A549 (cell line): ENCODE measurements at regions not wholly inside any gene's neighbourhood (a gene's known extent, or its start where the extent isn't known, plus 50 kb on each side); places are given as distances from the start of the nearest gene placed in this dataset.
"Not testable (repeated sequence)": the region's sequence is repeated elsewhere in the genome, so short reads cannot be mapped to it uniquely, and the experiment has no call there.

Source experiments
- ATAC-seq, 2 experiments: fragments of 200-7000 bp in 1 of 2; fragments of >200 bp in 1 of 2; cut with Nextera tagmentation in 1 of 2; cut with Tn5 transposase in 1 of 2; 3 replicates each; pipeline versions ENCODE4 v1.8.0 to v1.9.1; 2018 to 2020; ENCODE audit warnings: mild to moderate bottlenecking in 1 of 2, moderate library complexity in 1 of 2
- CTCF ChIA-PET: fragments of 300-600 bp; sonication (Branson Sonifier 250); formaldehyde crosslinking; extraction: SDS; loops from one replicate; lab custom pipeline; 2021; ENCODE audit warnings: antibody characterized with exemption, inconsistent platforms; lab: Yijun Ruan, JAX
- POLR2A ChIA-PET: fragments of 350-600 bp; formaldehyde crosslinking; extraction: SDS; loops from one replicate; lab custom pipeline; 2021; ENCODE audit warnings: antibody characterized with exemption, inconsistent platforms; lab: Yijun Ruan, JAX
- DNase-seq, 2 experiments: peaks; one replicate each; pipeline versions ENCODE4 v3.0.0 to v3.0.0-alpha.2; 2011 to 2016; ENCODE audit warnings: low read depth in 1 of 2, low spot score in 1 of 2
- FAIRE-seq: peaks from 2 replicates; lab custom pipeline; 2011; peaks lifted over from hg19 to GRCh38; lab: Jason Lieb, UNC
- H3K27ac ChIP-seq, 2 experiments: fragments of >200 bp; sonication (Bioruptor Twin); formaldehyde crosslinking; 3 replicates each; pipeline ENCODE4 v1.5.1; 2016 to 2017
- H3K4me1 ChIP-seq: fragments of >200 bp; sonication (Bioruptor Twin); formaldehyde crosslinking; 3 replicates; pipeline ENCODE4 v1.6.1; 2016
- H3K4me2 ChIP-seq: fragments of >200 bp; sonication (Bioruptor Twin); formaldehyde crosslinking; 3 replicates; pipeline ENCODE4 v1.6.1; 2016
- H3K4me3 ChIP-seq: fragments of >200 bp; sonication (Bioruptor Twin); formaldehyde crosslinking; 3 replicates; pipeline ENCODE4 v1.5.1; 2016
- H3K9me3 ChIP-seq: fragments of >200 bp; sonication (Bioruptor Twin); formaldehyde crosslinking; 3 replicates; pipeline ENCODE4 v1.6.1; 2016
- ATOH8 ChIP-seq: fragments of 250-450 bp; sonication (Bioruptor Pico); IDR thresholded peaks from 2 replicates; pipeline ENCODE4 v1.5.0; 2020; ENCODE audit warnings: low read depth, mild to moderate bottlenecking, moderate library complexity
- CHD4 ChIP-seq: fragments of 200-600 bp; sonication (generic); IDR thresholded peaks from 2 replicates; pipeline ENCODE4 v1.6.1; 2016; ENCODE audit warnings: antibody characterized with exemption, mild to moderate bottlenecking, borderline replicate concordance
- E2F6 ChIP-seq: IDR thresholded peaks from 2 replicates; pipeline ENCODE4 v1.6.1; 2012; ENCODE audit warnings: low read depth, borderline replicate concordance
- ELK1 ChIP-seq: fragments of 150-350 bp; IDR thresholded peaks from 2 replicates; pipeline ENCODE4 v1.6.1; 2014; ENCODE audit warnings: low read depth, mild to moderate bottlenecking, low read length
- GATA3 ChIP-seq: IDR thresholded peaks from 2 replicates; pipeline ENCODE4 v1.6.1; 2012; ENCODE audit warnings: borderline replicate concordance
- HMGXB4 ChIP-seq: fragments of 250-450 bp; sonication (Bioruptor Pico); IDR thresholded peaks from 2 replicates; pipeline ENCODE4 v1.5.0; 2021; ENCODE audit warnings: mild to moderate bottlenecking, moderate library complexity, borderline replicate concordance
- HOXA7 ChIP-seq: fragments of 250-450 bp; sonication (Bioruptor Pico); IDR thresholded peaks from 2 replicates; pipeline ENCODE4 v1.5.0; 2020; ENCODE audit warnings: mild to moderate bottlenecking, moderate library complexity
- KDM1A ChIP-seq: fragments of 200-600 bp; sonication (generic); IDR thresholded peaks from 2 replicates; pipeline ENCODE4 v1.6.1; 2016; ENCODE audit warnings: low read depth, mild to moderate bottlenecking
- KDM5A ChIP-seq: fragments of 200-600 bp; sonication (generic); IDR thresholded peaks from 2 replicates; pipeline ENCODE4 v1.6.1; 2016; ENCODE audit warnings: antibody characterized with exemption, mild to moderate bottlenecking
- MYC ChIP-seq: IDR thresholded peaks from 2 replicates; pipeline ENCODE4 v1.6.1; 2012; ENCODE audit warnings: mild to moderate bottlenecking, inconsistent platforms, low read length, improper control_type of control experiment, borderline replicate concordance
- RAD21 ChIP-seq, 2 experiments: fragments of >200 bp in 1 of 2; sonication (Bioruptor Twin) in 1 of 2; formaldehyde crosslinking in 1 of 2; IDR thresholded peaks in 1 of 2; conservative IDR thresholded peaks in 1 of 2; 2 replicates in 1 of 2; 3 replicates in 1 of 2; pipeline ENCODE4 v1.6.1; 2012 to 2018; ENCODE audit warnings: inconsistent platforms in 1 of 2
- RFX5 ChIP-seq: fragments of 450-650 bp; IDR thresholded peaks from 2 replicates; pipeline ENCODE4 v1.7.1; 2014; ENCODE audit warnings: antibody characterized with exemption, mild to moderate bottlenecking, moderate library complexity
- TP53 ChIP-seq: fragments of 250-450 bp; sonication (Bioruptor Pico); IDR thresholded peaks from 2 replicates; pipeline ENCODE4 v1.5.0; 2021; ENCODE audit warnings: mild to moderate bottlenecking, moderate library complexity
- ZFP36 ChIP-seq: fragments of 450-650 bp; IDR thresholded peaks from 2 replicates; pipeline ENCODE4 v1.6.1; 2014; ENCODE audit warnings: borderline replicate concordance; ENCODE audit not compliant: partially characterized antibody
- ZSCAN20 ChIP-seq: fragments of 250-450 bp; sonication (Bioruptor Pico); IDR thresholded peaks from 2 replicates; pipeline ENCODE4 v1.8.0; 2022; ENCODE audit warnings: mild to moderate bottlenecking, moderate library complexity
- WGBS: methylation state at CpG from one replicate; pipeline ENCODE4 v1.1.6; 2017; ENCODE audit errors: missing lambda C conversion rate; 5-methylcytosine and 5-hydroxymethylcytosine counted together
- TF ChIP-seq, protein P1 (sequence below): fragments of 450-650 bp; IDR thresholded peaks from 2 replicates; pipeline ENCODE4 v1.6.1; 2014; ENCODE audit warnings: antibody characterized with exemption
- TF ChIP-seq, protein P2 (sequence below): fragments of 200-600 bp; sonication (generic); IDR thresholded peaks from 2 replicates; pipeline ENCODE4 v1.6.1; 2016; ENCODE audit warnings: antibody characterized with exemption, mild to moderate bottlenecking, moderate library complexity

- TF ChIP-seq ATOH8 (CRISPR knock-in tag) = no peak
- TF ChIP-seq HMGXB4 (CRISPR knock-in tag) = no peak
- TF ChIP-seq, protein P1, sequence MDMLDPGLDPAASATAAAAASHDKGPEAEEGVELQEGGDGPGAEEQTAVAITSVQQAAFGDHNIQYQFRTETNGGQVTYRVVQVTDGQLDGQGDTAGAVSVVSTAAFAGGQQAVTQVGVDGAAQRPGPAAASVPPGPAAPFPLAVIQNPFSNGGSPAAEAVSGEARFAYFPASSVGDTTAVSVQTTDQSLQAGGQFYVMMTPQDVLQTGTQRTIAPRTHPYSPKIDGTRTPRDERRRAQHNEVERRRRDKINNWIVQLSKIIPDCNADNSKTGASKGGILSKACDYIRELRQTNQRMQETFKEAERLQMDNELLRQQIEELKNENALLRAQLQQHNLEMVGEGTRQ = no peak
- TF ChIP-seq KDM5A = no peak
- TF ChIP-seq GATA3 = no peak
- no peak for TF ChIP-seq ZFP36
- no peak for TF ChIP-seq MYC
- TF ChIP-seq RFX5 = no peak
- TF ChIP-seq ELK1 = no peak
- TF ChIP-seq ZSCAN20 = no peak
- TF ChIP-seq, protein P2, sequence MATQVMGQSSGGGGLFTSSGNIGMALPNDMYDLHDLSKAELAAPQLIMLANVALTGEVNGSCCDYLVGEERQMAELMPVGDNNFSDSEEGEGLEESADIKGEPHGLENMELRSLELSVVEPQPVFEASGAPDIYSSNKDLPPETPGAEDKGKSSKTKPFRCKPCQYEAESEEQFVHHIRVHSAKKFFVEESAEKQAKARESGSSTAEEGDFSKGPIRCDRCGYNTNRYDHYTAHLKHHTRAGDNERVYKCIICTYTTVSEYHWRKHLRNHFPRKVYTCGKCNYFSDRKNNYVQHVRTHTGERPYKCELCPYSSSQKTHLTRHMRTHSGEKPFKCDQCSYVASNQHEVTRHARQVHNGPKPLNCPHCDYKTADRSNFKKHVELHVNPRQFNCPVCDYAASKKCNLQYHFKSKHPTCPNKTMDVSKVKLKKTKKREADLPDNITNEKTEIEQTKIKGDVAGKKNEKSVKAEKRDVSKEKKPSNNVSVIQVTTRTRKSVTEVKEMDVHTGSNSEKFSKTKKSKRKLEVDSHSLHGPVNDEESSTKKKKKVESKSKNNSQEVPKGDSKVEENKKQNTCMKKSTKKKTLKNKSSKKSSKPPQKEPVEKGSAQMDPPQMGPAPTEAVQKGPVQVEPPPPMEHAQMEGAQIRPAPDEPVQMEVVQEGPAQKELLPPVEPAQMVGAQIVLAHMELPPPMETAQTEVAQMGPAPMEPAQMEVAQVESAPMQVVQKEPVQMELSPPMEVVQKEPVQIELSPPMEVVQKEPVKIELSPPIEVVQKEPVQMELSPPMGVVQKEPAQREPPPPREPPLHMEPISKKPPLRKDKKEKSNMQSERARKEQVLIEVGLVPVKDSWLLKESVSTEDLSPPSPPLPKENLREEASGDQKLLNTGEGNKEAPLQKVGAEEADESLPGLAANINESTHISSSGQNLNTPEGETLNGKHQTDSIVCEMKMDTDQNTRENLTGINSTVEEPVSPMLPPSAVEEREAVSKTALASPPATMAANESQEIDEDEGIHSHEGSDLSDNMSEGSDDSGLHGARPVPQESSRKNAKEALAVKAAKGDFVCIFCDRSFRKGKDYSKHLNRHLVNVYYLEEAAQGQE = no peak
- TF ChIP-seq TP53 (CRISPR knock-in tag) = no peak
- TF ChIP-seq RAD21 (conservative IDR thresholded peaks at IDR 0.05 in 1 of 2, IDR thresholded peaks at IDR 0.05 in 1 of 2) = no peak
- no peak for TF ChIP-seq HOXA7 (CRISPR knock-in tag)
- TF ChIP-seq E2F6 = no peak
- no peak for TF ChIP-seq CHD4
- TF ChIP-seq, all 56 proteins: peak for 0
- Histone ChIP-seq H3K4me2 (no peak overlapping the region), H3K4me1 (peaks cover 14% of the 10 kb centered on the region; the same call in 2 of the 3 replicates), H3K9me3 (no peaks in the 10 kb centered on the region), H3K4me3 (no peak overlapping the region), H3K27ac (no peak overlapping the region)
- WGBS = 46% methylated on average over 3 of the region's 3 CpGs
- no peak for DNase-seq
- CTCF ChIA-PET = no interaction called here
- no peak for FAIRE-seq
- POLR2A ChIA-PET = no interaction called here
- ATAC-seq = no peak
Measured at GRCh38 chr6:100226811-100227210, 232.8 kb upstream of the MCHR2 start.

GRCh38 chr6:100223952-100224351 lies 229.9 kb upstream of the MCHR2 start:
- DNase-seq, FAIRE-seq, POLR2A ChIA-PET, ATAC-seq, H3K9me3 ChIP-seq, H3K4me2 ChIP-seq, H3K4me1 ChIP-seq, H3K27ac ChIP-seq, CTCF ChIA-PET, H3K4me3 ChIP-seq: not testable (repeated sequence)
- TF ChIP-seq KDM1A = 0 out of 2 replicates have a peak, but pooled peaks have one; percentile 20
- 14% methylated on average over 1 of the region's 1 CpG for WGBS
